GM19455 (cell line): ENCODE measurements at regions not wholly inside any gene's neighbourhood (a gene's known extent, or its start where the extent isn't known, plus 50 kb on each side); places are given as distances from the start of the nearest gene placed in this dataset.

Source experiments
- ATAC-seq: cut with Tn5 transposase; IDR thresholded peaks from one replicate; pipeline ENCODE4 v1.9.1; 2021; ENCODE audit not compliant: unreplicated experiment

GRCh38 chr11:122323754-122324421 lies 207.9 kb upstream of the BLID start:
- ATAC-seq = no peak

GRCh38 chr11:122322329-122322728 lies 206.3 kb upstream of the BLID start:
- ATAC-seq = no peak

GRCh38 chr11:122320671-122321070 lies 204.7 kb upstream of the BLID start:
- ATAC-seq = no peak

GRCh38 chr11:122319691-122320620 lies 203.9 kb upstream of the BLID start:
- no peak for ATAC-seq

- ATAC-seq = no peak
Measured at GRCh38 chr11:122319085-122319484, 203.1 kb upstream of the BLID start.

GRCh38 chr11:122317305-122317704 lies 201.3 kb upstream of the BLID start:
- no peak for ATAC-seq

GRCh38 chr11:122313581-122313980 lies 197.6 kb upstream of the BLID start:
- ATAC-seq = no peak

- ATAC-seq = no peak
Measured at GRCh38 chr11:122311216-122311755, 195.3 kb upstream of the BLID start.

GRCh38 chr11:122310766-122311165 lies 194.8 kb upstream of the BLID start:
- ATAC-seq = no peak

- no peak for ATAC-seq
Measured at GRCh38 chr11:122309262-122309925, 193.4 kb upstream of the BLID start.

- no peak for ATAC-seq
Measured at GRCh38 chr11:122308226-122308625, 192.2 kb upstream of the BLID start.

GRCh38 chr11:122307476-122308035 lies 191.5 kb upstream of the BLID start:
- ATAC-seq = no peak

GRCh38 chr11:122306831-122307391 lies 190.9 kb upstream of the BLID start:
- no peak for ATAC-seq

GRCh38 chr11:122305426-122306320 lies 189.7 kb upstream of the BLID start:
- no peak for ATAC-seq

GRCh38 chr11:122304973-122305372 lies 189.0 kb upstream of the BLID start:
- no peak for ATAC-seq

- no peak for ATAC-seq
Measured at GRCh38 chr11:122304306-122304705, 188.3 kb upstream of the BLID start.

- no peak for ATAC-seq
Measured at GRCh38 chr11:122294041-122294440, 178.0 kb upstream of the BLID start.

- ATAC-seq = no peak
Measured at GRCh38 chr11:122293296-122294023, 177.4 kb upstream of the BLID start.

- no peak for ATAC-seq
Measured at GRCh38 chr11:122287401-122287800, 171.4 kb upstream of the BLID start.
